ENCODE measurements at regions not wholly inside any gene's neighbourhood (a gene's known extent, or its start where the extent isn't known, plus 50 kb on each side); places are given as distances from the start of the nearest gene placed in this dataset.

DNA sequence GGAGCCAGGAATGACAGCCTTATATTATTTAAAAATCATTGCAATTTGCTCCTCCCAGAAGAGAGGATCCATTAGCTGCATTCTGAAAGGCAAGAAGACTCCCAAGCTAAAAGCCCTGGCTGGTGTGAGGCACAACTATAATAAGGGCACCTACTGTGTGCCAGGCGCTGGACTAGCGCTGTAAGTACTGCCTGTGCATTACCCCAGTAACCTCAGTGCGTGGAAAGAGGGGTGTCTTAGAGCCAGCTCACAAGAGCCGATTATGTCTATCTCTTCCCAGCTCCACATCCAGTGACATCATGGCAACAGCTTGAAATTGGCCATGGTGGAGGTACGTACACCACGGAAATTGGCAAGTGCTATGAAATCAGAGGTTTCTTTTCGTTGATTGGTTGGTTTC lies 141.7 kb upstream of the IRF2BP2 start:
- no peaks in the 10 kb centered on the region for H3K9me3 ChIP-seq (ENCODE audit: control insufficient read depth, insufficient read depth, low read length)
- H3K27me3 ChIP-seq (ENCODE audit: control insufficient read depth, insufficient read depth, low read length) = no peaks in the 10 kb centered on the region
- TF ChIP-seq CTCF (IDR thresholded peaks at IDR 0.05; ENCODE audit: low read depth, low read length) = no peak
- H3K27ac ChIP-seq (ENCODE audit: low read depth, low read length) = no peak overlapping the region
- ChIA-PET POLR2A (no interaction called here), CTCF (no interaction called here)
- no peak overlapping the region for H3K4me3 ChIP-seq (ENCODE audit: low read depth, low read length)
- DNase-seq (ENCODE audit: low read depth, low spot score) = no peak

- CTCF ChIA-PET = no interaction called here
- DNase-seq (ENCODE audit: low read depth, low spot score) = no peak
- no peak for TF ChIP-seq CTCF (IDR thresholded peaks at IDR 0.05; ENCODE audit: low read depth, low read length)
- Histone ChIP-seq H3K4me3 (ENCODE audit: low read depth, low read length) (no peak overlapping the region), H3K27ac (ENCODE audit: low read depth, low read length) (no peak overlapping the region), H3K27me3 (ENCODE audit: control insufficient read depth, insufficient read depth, low read length) (no peaks in the 10 kb centered on the region), H3K9me3 (ENCODE audit: control insufficient read depth, insufficient read depth, low read length) (no peaks in the 10 kb centered on the region)
- POLR2A ChIA-PET = no interaction called here
These were observed 141.1 kb upstream of the IRF2BP2 start for GRCh38 chr1:234750922-234751627.

- no peak for TF ChIP-seq CTCF (IDR thresholded peaks at IDR 0.05; ENCODE audit: low read depth, low read length)
- no peak for DNase-seq (ENCODE audit: low read depth, low spot score)
- H3K9me3 ChIP-seq (ENCODE audit: control insufficient read depth, insufficient read depth, low read length) = no peaks in the 10 kb centered on the region
- no peaks in the 10 kb centered on the region for H3K27me3 ChIP-seq (ENCODE audit: control insufficient read depth, insufficient read depth, low read length)
- ChIA-PET CTCF (no interaction called here), POLR2A (no interaction called here)
- no peak overlapping the region for H3K4me3 ChIP-seq (ENCODE audit: low read depth, low read length)
- H3K27ac ChIP-seq (ENCODE audit: low read depth, low read length) = no peak overlapping the region
These were observed 138.7 kb upstream of the IRF2BP2 start for GRCh38 chr1:234748713-234749112.

- ChIA-PET POLR2A (no interaction called here), CTCF (no interaction called here)
- no peak for DNase-seq (ENCODE audit: low read depth, low spot score)
- no peak overlapping the region for H3K27ac ChIP-seq (ENCODE audit: low read depth, low read length)
- no peaks in the 10 kb centered on the region for H3K9me3 ChIP-seq (ENCODE audit: control insufficient read depth, insufficient read depth, low read length)
- no peak for TF ChIP-seq CTCF (IDR thresholded peaks at IDR 0.05; ENCODE audit: low read depth, low read length)
- H3K27me3 ChIP-seq (ENCODE audit: control insufficient read depth, insufficient read depth, low read length) = no peaks in the 10 kb centered on the region
- no peak overlapping the region for H3K4me3 ChIP-seq (ENCODE audit: low read depth, low read length)
These were observed 138.1 kb upstream of the IRF2BP2 start for GRCh38 chr1:234748066-234748465.

DNA sequence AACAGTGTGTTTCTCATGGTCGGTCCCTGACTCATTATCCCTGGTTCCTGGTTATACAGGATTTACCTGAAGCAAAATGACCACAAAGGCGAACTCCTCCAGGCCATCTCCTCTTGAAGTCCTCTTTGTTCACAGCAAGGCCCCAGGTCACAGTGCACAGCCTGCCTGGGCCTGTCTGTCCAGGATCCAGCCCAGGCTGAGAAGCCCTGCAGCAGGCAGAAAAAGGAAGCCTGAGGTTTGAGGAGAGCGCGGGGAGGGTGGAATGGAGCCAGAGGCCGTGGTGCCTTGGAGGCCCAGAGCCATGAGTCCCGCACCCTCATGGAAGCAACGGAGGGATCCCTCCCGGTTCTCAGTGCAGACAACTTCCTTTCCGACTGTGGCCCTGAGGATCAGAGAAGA lies 136.8 kb upstream of the IRF2BP2 start:
- no peaks in the 10 kb centered on the region; the same call in 1 of the 2 replicates for H3K9me3 ChIP-seq (ENCODE audit: control insufficient read depth, insufficient read depth, low read length)
- DNase-seq (ENCODE audit: low read depth, low spot score) = no peak
- CTCF ChIA-PET = no interaction called here
- H3K27me3 ChIP-seq (ENCODE audit: control insufficient read depth, insufficient read depth, low read length) = no peaks in the 10 kb centered on the region
- no peak for TF ChIP-seq CTCF (IDR thresholded peaks at IDR 0.05; ENCODE audit: low read depth, low read length)
- POLR2A ChIA-PET = no interaction called here
- H3K4me3 ChIP-seq (ENCODE audit: low read depth, low read length) = no peak overlapping the region
- H3K27ac ChIP-seq (ENCODE audit: low read depth, low read length) = no peak overlapping the region

Measured in AG04450 (cell line).